H4 (cell line): ENCODE measurements at regions not wholly inside any gene's neighbourhood (a gene's known extent, or its start where the extent isn't known, plus 50 kb on each side); places are given as distances from the start of the nearest gene placed in this dataset.
"Not testable (repeated sequence)": the region's sequence is repeated elsewhere in the genome, so short reads cannot be mapped to it uniquely, and the experiment has no call there.

Experiments used
- DNase-seq: peaks from one replicate; pipeline ENCODE4 v3.0.0-alpha.2; 2015; ENCODE audit warnings: low spot score

DNA sequence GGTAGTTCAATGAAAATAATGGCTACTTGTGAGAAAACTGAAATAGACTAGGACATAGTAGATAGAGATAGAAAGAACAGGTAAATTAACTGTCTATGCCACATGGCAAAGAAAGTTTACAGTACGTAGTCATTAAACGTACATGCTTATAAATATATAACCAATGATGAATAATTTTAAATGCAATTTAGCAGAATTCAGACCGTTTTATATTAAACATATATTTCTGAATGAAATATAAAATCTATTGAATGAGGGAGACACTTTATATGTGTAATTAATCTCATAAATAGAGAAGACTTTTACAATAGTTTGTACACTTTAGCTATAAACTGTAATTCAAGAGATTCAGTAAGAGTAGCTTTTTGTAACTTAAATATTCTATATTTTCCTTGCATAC, 124.4 kb upstream of the VPREB1 start:
- DNase-seq, result no peak

DNA sequence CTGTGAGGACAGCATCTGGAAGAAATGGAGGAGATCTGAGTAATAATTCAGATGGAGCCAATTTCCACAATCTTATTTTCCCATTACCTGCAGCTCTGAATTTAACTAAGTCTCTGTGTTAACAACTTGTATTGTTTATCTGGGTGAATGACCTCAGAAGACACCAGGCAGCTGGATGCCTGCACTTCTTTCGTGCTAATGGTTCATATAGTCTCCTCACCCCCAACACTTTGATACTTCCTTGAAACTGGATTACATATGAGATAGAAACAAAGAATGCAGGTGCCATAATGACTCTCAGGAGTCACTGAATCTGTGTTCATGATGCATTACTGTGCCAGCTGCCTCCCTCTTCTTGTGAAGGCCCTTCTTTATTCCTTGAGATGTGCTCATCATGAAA, 125.6 kb upstream of the VPREB1 start:
- DNase-seq, result no peak

DNA sequence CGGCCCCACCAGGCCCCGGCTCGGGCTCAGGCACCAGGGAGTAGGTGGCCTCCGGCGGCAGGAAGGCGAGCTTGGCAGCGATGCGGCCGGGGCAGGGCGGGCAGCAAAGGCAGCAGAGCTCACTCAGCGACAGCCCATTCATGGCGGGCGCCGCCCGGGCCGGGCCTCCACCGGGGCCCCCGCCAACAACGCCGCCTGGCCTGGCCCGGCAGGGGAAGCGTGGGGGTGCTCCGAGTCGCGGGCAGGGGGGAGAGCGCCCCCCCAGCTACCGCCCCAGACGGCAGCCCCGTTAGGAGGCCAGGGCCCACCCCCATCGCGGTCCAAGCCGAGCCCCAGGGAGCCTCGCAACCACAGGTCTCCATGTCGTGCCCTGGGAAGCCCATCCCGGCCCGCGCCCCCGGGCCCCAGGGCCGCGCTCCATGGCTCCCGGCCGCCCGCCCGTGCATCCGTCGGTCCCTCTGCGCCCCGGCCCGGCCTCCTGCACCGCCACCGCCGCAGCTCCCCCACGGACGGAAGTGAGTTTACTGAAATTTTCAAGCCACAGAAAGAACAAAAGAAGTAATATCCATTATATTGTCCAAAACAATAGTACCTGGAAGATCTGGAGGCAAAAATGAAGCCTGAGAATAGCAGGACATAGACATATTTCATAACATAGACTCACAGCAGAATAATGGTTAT, 126.6 kb upstream of the VPREB1 start:
- not testable (repeated sequence) for DNase-seq

DNA sequence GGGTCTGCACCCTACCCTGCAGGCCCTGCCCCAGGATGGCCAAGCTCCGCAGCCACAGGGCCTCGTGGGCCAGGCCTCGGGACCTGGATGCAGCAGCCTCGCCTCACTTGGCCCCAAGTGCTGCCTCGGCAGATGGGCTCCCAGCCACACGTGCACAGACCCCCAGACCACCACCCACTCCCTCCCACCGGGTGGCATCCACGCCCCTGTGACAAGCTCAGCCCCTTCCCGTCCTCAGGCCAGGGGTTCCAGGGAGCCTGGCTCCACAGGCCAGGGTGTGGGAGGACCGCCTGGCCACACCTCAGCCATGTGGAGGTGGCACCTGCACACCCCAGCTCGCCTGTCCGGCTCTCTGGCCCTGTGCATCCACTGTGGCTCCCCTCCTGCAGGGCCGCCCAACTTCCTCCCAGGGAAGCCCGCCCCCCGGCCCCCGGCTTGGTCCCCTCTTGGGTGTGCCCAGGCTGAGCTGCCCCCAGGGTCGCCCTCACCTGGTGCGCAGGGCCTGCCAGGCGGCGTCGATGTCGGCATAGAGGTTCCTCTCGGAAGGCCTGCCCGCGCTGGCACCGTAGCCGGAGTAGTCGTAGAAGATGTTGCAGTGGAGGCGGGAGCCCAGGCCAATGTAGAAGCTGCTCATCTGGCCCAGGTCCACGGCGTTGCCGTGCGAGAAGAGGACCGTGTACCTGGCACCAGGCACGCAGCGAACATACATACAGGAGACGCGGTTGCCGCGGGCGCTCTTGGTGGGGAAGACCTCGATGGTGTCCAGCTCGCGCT, 127.4 kb upstream of the VPREB1 start:
- not testable (repeated sequence) for DNase-seq

DNA sequence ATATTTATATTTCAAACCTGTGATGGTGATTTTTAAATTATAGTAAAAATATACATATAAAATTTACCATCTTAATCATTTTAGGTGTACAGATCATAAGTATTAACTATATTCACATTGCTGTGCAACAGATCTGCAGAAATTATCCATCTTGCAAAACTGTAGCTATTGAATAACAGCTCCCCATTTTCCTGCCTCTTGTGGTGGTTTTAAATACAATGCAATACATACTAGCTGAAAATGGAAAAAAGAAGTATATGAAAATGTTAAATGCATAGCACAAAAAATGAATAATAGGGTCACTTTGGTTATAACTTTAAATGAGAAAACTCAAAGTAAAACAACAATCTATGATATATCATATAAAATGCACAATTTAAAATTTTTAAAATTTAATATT, 130.9 kb upstream of the VPREB1 start:
- DNase-seq, result no peak

DNA sequence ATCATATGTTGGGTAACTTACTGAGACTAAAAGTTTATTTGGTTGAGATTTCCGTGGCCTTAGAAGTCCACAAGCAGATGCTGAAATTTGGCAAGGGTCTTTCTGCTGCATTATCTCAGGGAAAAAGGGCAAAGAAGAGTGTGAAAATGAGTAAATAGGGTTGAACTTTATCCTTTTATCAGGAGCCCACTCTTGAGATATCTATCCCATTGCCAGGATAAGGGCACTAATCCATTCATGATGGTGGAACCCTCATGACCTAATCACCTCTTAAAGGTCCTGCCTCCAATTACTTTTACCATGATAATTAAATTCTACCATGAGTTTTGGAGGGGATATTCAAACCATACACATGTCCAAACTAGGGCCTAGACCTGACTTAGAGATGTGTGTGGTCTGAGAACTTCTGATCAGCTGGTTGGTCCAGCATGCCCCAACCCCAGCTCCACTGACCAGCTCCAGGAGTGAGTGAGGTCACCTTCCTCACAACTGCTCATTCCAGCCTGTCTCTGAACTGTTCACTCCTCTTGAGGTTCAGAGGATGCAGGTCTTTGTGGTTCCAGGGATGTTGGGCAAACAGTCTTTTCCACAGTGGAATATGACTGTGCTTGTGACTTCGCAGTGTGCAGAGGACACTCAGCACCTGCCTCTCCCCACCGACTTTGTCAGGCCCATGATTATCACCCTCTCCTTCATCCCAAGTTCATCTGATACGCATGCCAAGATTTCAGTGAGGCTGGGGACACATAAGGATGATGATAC, 130.1 kb upstream of the TOP3B start:
- DNase-seq, result no peak

- DNase-seq, result no peak
Observed at GRCh38 chr22:22111983-22112382, 129.4 kb upstream of the TOP3B start.

GRCh38 chr22:22111267-22111751, 128.7 kb upstream of the TOP3B start:
- peak; percentile 63 for DNase-seq

DNA sequence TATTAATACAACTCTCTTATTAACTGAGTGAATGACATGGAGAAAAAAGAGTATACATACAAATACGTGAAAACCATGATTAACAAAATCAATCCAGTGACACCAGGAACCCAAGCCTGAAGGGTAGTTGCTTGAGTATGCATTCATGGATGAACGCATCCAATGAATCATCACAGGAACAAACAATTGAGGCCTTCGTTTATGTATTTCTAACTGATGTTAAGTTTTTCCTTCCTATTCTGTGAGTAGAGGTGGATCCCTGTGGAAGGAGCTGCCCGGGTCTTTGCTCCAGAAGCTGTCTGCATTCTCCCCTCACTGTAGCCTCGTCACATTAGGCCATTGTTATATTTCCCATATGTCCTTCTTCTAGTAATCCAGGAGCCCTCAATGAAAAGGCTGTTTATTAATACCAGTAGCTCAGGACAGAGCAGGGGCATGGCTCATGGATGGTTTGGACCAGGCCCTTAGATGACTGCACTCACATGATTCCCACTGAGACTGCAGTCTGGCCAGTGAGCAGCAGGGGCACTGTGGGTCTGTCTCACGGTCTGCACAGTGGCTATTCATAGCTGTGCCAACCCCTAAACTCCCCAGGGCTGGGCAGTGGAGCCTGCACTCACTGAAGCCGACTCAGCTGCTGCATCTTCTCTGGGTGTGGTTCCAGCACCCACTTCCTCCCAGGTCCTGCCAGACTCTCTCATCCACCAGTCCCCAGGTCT, 128.1 kb upstream of the TOP3B start:
- peak; percentile 62 for DNase-seq

- no peak for DNase-seq
Observed at GRCh38 chr22:22109693-22110466, 127.3 kb upstream of the TOP3B start.

DNA sequence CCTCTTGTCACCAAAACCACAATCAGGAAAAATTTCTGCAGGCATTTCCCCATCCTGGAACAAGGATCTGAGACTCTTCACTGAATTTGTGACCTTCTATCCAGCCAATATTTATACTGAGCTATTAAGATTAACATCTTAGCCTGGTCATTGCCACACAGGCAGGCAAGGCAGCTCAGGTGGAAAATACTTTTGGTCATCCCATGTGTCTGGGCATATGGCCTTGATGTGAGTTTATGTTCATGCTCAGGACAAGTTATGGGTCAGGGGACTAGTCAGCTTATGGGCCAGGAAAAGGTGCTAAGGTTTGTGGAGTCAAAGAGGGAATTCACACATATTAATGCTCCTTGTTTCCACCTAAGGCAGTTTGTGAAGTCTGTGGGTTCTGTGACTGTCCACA, 124.3 kb upstream of the TOP3B start:
- no peak for DNase-seq

DNA sequence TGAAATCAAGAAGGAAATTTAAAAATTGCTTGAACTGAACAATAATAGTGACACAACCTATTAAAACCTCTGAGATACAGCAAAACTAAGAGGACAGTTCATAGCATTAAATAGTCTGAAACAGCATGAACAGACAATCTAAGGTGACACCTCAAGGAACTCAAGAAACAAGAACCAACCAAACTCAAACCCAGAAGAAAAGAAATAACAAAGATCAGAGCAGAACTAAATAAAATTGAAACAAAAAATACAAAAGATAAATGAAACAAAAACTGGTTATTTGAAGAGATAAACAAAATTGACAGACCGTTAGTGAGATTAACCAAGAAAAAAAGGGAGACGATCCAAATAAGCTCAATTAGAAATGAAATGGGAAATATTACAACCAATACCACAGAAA, 122.8 kb upstream of the TOP3B start:
- DNase-seq, result no peak

DNA sequence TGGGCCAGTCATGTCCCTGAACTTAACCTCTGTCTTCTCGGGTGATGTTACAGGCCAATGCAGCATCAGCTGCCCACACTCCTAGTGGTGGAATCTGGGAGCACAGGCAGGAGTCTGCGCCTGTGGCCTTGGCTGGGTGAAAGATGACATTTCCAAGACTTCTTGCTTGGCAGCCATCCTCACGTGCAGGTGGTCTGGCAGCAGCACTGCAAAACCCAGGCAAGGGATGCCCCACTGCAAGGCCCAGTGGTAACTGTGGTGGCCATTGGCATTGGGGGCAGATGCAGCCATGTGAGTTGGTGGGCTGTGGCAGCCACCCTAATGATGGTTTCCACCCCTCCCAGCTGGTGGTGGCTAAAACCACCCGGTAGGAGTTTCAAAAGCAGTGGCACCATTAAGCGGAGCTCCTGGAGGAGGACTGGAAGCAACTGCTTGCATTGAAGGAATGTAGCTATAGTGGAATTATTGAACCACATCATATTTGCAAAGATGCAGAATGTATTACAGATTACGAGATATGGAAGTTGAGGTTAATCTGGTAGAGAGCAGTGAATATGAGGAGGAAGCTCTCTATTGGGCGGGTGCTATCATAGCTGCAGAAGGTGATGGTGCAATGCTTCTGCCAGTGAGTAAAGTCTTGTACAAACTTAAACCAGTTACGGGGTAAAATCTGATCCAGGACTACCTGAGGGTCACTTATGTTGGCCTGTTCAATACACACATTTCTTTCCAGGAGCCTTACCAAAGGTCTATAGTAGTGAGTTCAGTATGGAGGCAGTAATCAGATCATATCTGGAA, 120.7 kb upstream of the TOP3B start:
- no peak for DNase-seq

DNA sequence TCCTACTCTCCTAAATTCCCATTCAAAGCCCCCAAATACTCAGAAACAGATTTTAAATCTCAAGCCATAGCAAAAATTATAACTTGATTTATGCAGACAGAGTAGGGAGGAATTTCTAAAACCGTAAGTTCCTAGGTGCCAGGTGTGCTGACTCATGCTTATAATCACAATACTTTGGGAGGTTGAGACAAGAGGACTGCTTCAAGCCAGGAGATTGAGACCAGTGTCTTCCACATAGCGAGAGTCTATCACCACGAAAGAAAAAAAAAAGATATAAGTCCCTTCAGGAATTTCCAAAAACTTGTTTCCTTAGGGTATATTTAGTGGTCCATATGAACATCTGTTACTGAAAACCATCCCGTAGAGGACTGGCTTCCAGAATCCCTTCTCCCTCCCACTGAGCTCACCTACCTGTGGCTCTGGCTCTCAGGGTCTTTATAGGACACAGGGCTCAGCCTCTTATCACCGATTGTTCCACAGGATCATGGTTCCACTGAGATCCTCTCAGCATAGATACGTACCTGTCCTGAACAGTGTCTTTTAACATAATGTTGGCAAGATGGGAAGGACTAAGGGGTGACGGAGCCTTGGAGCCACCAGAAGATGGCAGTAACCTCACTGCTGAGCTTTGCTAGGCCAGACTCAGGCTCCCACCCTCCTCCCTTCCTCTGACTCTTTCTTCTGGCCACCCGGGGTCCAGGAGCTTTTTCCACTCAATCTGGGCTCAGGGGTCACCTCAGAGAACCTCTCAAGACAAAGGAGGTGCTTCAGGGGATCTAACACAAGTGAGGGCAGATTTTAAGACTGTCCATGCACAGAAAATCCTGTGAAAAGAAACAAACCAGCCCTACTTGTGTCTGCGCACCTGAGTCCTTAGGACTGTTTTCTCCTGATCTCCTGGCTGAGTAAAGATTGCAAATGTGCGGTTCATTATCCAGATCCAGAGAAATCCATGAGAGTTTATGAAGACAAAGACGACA, 117.5 kb upstream of the TOP3B start:
- DNase-seq, result no peak

GRCh38 chr22:22099194-22099486, 116.6 kb upstream of the TOP3B start:
- DNase-seq, result no peak

DNA sequence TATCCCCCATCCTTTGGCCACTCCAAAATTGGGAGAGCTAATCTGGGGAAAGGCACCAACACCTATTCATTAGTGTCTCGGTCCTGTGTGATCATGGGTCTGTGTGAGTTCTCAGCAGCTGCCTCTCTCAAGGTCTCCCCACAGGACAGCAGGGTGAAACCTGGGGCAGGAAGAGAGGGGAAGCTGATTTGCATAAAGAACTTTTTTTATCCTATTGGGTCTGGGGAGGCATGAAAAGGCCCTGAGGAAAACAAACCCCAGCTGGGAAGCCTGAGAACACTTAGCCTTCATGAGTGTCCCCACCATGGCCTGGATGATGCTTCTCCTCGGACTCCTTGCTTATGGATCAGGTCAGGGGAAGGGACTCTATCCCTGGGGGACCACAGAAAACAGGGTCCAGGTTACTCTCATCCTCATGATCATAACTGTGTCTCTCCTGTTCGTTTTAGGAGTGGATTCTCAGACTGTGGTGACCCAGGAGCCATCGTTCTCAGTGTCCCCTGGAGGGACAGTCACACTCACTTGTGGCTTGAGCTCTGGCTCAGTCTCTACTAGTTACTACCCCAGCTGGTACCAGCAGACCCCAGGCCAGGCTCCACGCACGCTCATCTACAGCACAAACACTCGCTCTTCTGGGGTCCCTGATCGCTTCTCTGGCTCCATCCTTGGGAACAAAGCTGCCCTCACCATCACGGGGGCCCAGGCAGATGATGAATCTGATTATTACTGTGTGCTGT, 116.0 kb upstream of the TOP3B start:
- DNase-seq, result no peak

DNA sequence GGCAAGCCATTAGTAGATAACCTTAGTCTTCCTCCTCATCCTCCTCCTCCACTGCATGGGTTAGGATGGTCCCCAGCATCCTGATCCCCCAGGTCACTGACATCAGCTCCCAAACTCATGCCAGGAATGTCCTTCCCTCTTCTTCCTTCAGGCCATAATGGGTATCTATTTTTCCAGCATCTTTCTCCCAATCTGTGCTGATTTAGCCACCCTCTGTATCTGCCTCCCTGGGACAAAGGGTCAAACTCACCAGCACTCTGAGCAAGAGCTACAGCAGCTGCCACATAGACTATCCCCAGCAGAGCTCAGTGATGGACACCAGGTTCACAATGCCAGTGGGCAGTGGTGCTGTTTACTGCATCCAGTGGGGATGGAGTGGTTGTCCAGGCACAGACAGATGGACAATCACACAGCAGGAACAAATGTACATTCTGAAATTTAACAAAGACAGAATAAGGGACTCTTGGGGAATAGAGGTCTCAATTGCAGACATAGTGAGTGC, 115.2 kb upstream of the TOP3B start:
- no peak for DNase-seq

GRCh38 chr22:22094921-22095320, 112.3 kb upstream of the TOP3B start:
- DNase-seq, result no peak
